MM.1S (cell line): ENCODE measurements at regions not wholly inside any gene's neighbourhood (a gene's known extent, or its start where the extent isn't known, plus 50 kb on each side); places are given as distances from the start of the nearest gene placed in this dataset.

Source experiments
- EZH2 ChIP-seq: fragments of 300-600 bp; sonication (generic); optimal IDR thresholded peaks from 2 replicates; pipeline ENCODE3; 2017; ENCODE audit warnings: low read depth, mild to moderate bottlenecking, antibody characterized with exemption, low read length, mixed read lengths
- EZH2phosphoT487 ChIP-seq: fragments of 300-600 bp; sonication (generic); IDR thresholded peaks from 2 replicates; pipeline ENCODE4 v1.6.1; 2018; ENCODE audit warnings: antibody characterized with exemption, low read length
- TF ChIP-seq, protein P1 (sequence below): fragments of 300-600 bp; sonication (generic); IDR thresholded peaks from 2 replicates; pipeline ENCODE4 v1.5.1; 2016; ENCODE audit warnings: antibody characterized with exemption, low read length, mixed read lengths

DNA sequence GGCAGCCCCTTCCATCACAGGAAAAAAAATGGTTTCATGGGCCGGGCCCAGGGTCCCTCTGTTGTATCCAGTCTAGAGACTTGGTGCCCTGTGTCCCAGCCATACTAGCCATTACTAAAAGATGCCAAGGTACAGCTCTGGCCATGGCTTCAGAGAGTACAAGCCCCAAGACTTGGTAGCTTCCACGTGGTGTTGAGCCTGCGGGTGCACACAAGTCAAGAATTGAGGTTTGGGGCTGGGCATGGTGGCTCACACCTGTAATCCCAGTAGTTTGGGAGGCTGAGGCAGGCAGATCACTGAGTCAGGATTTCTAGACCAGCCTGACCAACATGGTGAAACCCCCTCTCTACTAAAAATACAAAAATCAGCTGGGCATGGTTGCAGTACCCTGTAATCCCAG, 214.3 kb downstream of the LIG4 start:
- TF ChIP-seq, protein P1, sequence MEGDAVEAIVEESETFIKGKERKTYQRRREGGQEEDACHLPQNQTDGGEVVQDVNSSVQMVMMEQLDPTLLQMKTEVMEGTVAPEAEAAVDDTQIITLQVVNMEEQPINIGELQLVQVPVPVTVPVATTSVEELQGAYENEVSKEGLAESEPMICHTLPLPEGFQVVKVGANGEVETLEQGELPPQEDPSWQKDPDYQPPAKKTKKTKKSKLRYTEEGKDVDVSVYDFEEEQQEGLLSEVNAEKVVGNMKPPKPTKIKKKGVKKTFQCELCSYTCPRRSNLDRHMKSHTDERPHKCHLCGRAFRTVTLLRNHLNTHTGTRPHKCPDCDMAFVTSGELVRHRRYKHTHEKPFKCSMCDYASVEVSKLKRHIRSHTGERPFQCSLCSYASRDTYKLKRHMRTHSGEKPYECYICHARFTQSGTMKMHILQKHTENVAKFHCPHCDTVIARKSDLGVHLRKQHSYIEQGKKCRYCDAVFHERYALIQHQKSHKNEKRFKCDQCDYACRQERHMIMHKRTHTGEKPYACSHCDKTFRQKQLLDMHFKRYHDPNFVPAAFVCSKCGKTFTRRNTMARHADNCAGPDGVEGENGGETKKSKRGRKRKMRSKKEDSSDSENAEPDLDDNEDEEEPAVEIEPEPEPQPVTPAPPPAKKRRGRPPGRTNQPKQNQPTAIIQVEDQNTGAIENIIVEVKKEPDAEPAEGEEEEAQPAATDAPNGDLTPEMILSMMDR = no peak
- no peak for TF ChIP-seq EZH2
- TF ChIP-seq EZH2phosphoT487 = no peak
